Liver (tissue), 8 donors: ENCODE measurements at regions not wholly inside any gene's neighbourhood (a gene's known extent, or its start where the extent isn't known, plus 50 kb on each side); places are given as distances from the start of the nearest gene placed in this dataset.

ENCODE experiments used
- DNase-seq: peaks from one replicate; pipeline ENCODE4 v3.0.0-alpha.2; 2017; ENCODE audit warnings: low spot score
- H3K27ac ChIP-seq, 2 donors: one replicate each; pipeline ENCODE4 v1.7.0; 2013; ENCODE audit warnings: inconsistent platforms in 2 of 2, low read length in 2 of 2, control low read depth in 1 of 2, low read depth in 1 of 2, mild to moderate bottlenecking in 1 of 2
- H3K27me3 ChIP-seq, 4 donors: one replicate each; pipeline versions ENCODE4 v1.6.1 to v1.7.0; 2013; ENCODE audit warnings: low read length in 3 of 4, inconsistent platforms in 1 of 4, mild to moderate bottlenecking in 1 of 4, moderate library complexity in 1 of 4; ENCODE audit not compliant: control insufficient read depth in 4 of 4, insufficient read depth in 4 of 4
- H3K36me3 ChIP-seq, 4 donors: one replicate each; pipeline versions ENCODE4 v1.6.1 to v1.7.0; 2013; ENCODE audit warnings: low read length in 3 of 4, mild to moderate bottlenecking in 3 of 4, low read depth in 1 of 4, moderate library complexity in 1 of 4; ENCODE audit not compliant: control insufficient read depth in 4 of 4, insufficient read depth in 3 of 4
- H3K4me1 ChIP-seq, 4 donors: one replicate each; pipeline versions ENCODE4 v1.6.1 to v1.7.0; 2013; ENCODE audit warnings: low read length in 3 of 4, mild to moderate bottlenecking in 3 of 4, moderate library complexity in 1 of 4; ENCODE audit not compliant: control insufficient read depth in 4 of 4, insufficient read depth in 4 of 4
- H3K4me3 ChIP-seq, 3 donors: one replicate each; pipeline versions ENCODE4 v1.6.1 to v1.7.0; 2013; ENCODE audit warnings: low read length in 3 of 3, control low read depth in 1 of 3, low read depth in 1 of 3, mild to moderate bottlenecking in 1 of 3
- H3K9ac ChIP-seq, 2 donors: one replicate each; pipeline ENCODE4 v1.7.0; 2013; ENCODE audit warnings: low read length in 2 of 2, mild to moderate bottlenecking in 2 of 2, moderate library complexity in 2 of 2, control low read depth in 1 of 2, low read depth in 1 of 2
- H3K9me3 ChIP-seq, 4 donors: one replicate each; pipeline versions ENCODE4 v1.6.1 to v1.7.0; 2013; ENCODE audit warnings: low read length in 3 of 4; ENCODE audit not compliant: control insufficient read depth in 4 of 4
- ATF3 ChIP-seq: IDR thresholded peaks from 2 replicates; pipeline ENCODE4 v1.6.1; 2016; ENCODE audit warnings: antibody characterized with exemption
- EGR1 ChIP-seq, 2 donors: IDR thresholded peaks; 2 replicates each; pipeline ENCODE4 v1.6.1; 2016 to 2018; ENCODE audit warnings: antibody characterized with exemption in 2 of 2, low read depth in 2 of 2
- FOXA1 ChIP-seq: IDR thresholded peaks from 2 replicates; pipeline ENCODE4 v1.6.1; 2016; ENCODE audit warnings: antibody characterized with exemption
- FOXA2 ChIP-seq: IDR thresholded peaks from 2 replicates; pipeline ENCODE4 v1.6.1; 2016; ENCODE audit warnings: antibody characterized with exemption
- GABPA ChIP-seq, 2 donors: IDR thresholded peaks in 1 of 2; conservative IDR thresholded peaks in 1 of 2; 2 replicates each; pipeline ENCODE4 v1.6.1; 2016; ENCODE audit warnings: antibody characterized with exemption in 2 of 2, mild to moderate bottlenecking in 1 of 2, moderate library complexity in 1 of 2
- HNF4A ChIP-seq, 2 donors: conservative IDR thresholded peaks; 2 replicates each; pipeline ENCODE4 v1.6.1; 2016; ENCODE audit warnings: antibody characterized with exemption in 2 of 2, mild to moderate bottlenecking in 2 of 2
- HNF4G ChIP-seq: IDR thresholded peaks from 2 replicates; pipeline ENCODE4 v1.6.1; 2016; ENCODE audit warnings: antibody characterized with exemption
- JUND ChIP-seq, 2 donors: IDR thresholded peaks; 2 replicates each; pipeline ENCODE4 v1.6.1; 2016; ENCODE audit warnings: antibody characterized with exemption in 2 of 2
- MAX ChIP-seq: IDR thresholded peaks from 2 replicates; pipeline ENCODE4 v1.6.1; 2016; ENCODE audit warnings: antibody characterized with exemption
- NR2F2 ChIP-seq: IDR thresholded peaks from 2 replicates; pipeline ENCODE4 v1.6.1; 2016; ENCODE audit warnings: antibody characterized with exemption
- RAD21 ChIP-seq, 2 donors: IDR thresholded peaks; 2 replicates each; pipeline ENCODE4 v1.6.1; 2016; ENCODE audit warnings: antibody characterized with exemption in 2 of 2, mild to moderate bottlenecking in 2 of 2
- REST ChIP-seq: IDR thresholded peaks from 2 replicates; pipeline ENCODE4 v1.6.1; 2016; ENCODE audit warnings: antibody characterized with exemption, mild to moderate bottlenecking
- RXRA ChIP-seq, 2 donors: IDR thresholded peaks; 2 replicates each; pipeline ENCODE4 v1.6.1; 2017 to 2018; ENCODE audit warnings: antibody characterized with exemption in 2 of 2, mild to moderate bottlenecking in 1 of 2
- SP1 ChIP-seq: IDR thresholded peaks from 2 replicates; pipeline ENCODE4 v1.6.1; 2018; ENCODE audit warnings: antibody characterized with exemption, mild to moderate bottlenecking
- TAF1 ChIP-seq: conservative IDR thresholded peaks from 2 replicates; pipeline ENCODE4 v1.6.1; 2016; ENCODE audit warnings: antibody characterized with exemption, mild to moderate bottlenecking
- YY1 ChIP-seq: IDR thresholded peaks from 2 replicates; pipeline ENCODE4 v1.6.1; 2016; ENCODE audit warnings: antibody characterized with exemption, mild to moderate bottlenecking
- ZBTB33 ChIP-seq: IDR thresholded peaks from 2 replicates; pipeline ENCODE4 v1.6.1; 2016; ENCODE audit warnings: antibody characterized with exemption
- WGBS: extraction: QIAGEN DNeasy Blood & Tissue Kit; methylation state at CpG from one replicate; pipeline ENCODE4 v1.1.7; 2013; 5-methylcytosine and 5-hydroxymethylcytosine counted together
- TF ChIP-seq, protein P1 (sequence below): fragments of 150-350 bp; IDR thresholded peaks from 2 replicates; pipeline ENCODE4 v1.5.1; 2017; ENCODE audit warnings: improper control_type of control experiment, low read depth, low read length; ENCODE audit not compliant: missing input control
- donor health status: healthy.
- donor health status: healthy.
- donor health status: healthy.
- donor health status: healthy.
- donor health status: healthy.

- TF ChIP-seq REST (no peak), RXRA (IDR thresholded peaks at IDR 0.05) (no peak)
Observed at GRCh38 chr2:147482111-147482895, 362.5 kb upstream of the ACVR2A start (continued).

DNA sequence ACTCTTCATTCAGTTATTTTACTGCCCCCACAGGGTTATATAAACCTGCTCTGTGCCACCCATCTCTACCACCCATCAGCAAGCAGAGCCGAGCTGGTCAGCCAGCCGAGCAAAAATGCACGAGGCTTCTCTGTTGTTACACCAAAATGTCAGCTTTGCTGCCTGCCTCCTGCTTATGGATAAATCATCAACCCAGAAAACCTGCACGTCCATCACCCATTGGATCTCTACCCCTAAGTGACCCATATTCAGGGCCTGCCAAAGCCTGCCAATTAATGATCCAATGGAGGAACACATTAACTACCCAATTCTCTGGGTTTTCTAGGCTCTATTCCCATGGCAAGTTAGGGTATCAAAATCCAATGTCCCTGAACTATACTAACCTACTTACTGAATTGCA, 365.5 kb upstream of the ACVR2A start:
- no peak overlapping the region for H3K4me3 ChIP-seq
- 42% methylated on average over 4 of the region's 4 CpGs for WGBS
- H3K9me3 ChIP-seq = no peaks in the 10 kb centered on the region
- no peak for DNase-seq
- H3K9ac ChIP-seq = no peak overlapping the region
- peaks cover 0 to 18% (median 4%) of the 10 kb centered on the region in 4 donors for H3K4me1 ChIP-seq
- no peak overlapping the region for H3K27ac ChIP-seq
- no peaks in the 10 kb centered on the region for H3K36me3 ChIP-seq
- no peaks in the 10 kb centered on the region for H3K27me3 ChIP-seq
- TF ChIP-seq NR2F2 (no peak), FOXA1 (no peak), ATF3 (no peak), REST (no peak), RAD21 (IDR thresholded peaks at IDR 0.05) (peak in 1 of 2 donors; percentile 6), HNF4A (conservative IDR thresholded peaks at IDR 0.05) (peak in 1 of 2 donors; percentile 21), ZBTB33 (no peak), HNF4G (no peak), YY1 (peak; percentile 73), SP1 (peak; percentile 25), MAX (peak; percentile 22), RXRA (IDR thresholded peaks at IDR 0.05) (peak; percentile 27 to 59), GABPA (IDR thresholded peaks at IDR 0.05 in 1 of 2, conservative IDR thresholded peaks at IDR 0.05 in 1 of 2) (no peak), TAF1 (no peak), EGR1 (IDR thresholded peaks at IDR 0.05; ENCODE audit: low read depth in 2 of 2) (no peak), JUND (IDR thresholded peaks at IDR 0.05) (no peak), FOXA2 (no peak)
- TF ChIP-seq, protein P1, sequence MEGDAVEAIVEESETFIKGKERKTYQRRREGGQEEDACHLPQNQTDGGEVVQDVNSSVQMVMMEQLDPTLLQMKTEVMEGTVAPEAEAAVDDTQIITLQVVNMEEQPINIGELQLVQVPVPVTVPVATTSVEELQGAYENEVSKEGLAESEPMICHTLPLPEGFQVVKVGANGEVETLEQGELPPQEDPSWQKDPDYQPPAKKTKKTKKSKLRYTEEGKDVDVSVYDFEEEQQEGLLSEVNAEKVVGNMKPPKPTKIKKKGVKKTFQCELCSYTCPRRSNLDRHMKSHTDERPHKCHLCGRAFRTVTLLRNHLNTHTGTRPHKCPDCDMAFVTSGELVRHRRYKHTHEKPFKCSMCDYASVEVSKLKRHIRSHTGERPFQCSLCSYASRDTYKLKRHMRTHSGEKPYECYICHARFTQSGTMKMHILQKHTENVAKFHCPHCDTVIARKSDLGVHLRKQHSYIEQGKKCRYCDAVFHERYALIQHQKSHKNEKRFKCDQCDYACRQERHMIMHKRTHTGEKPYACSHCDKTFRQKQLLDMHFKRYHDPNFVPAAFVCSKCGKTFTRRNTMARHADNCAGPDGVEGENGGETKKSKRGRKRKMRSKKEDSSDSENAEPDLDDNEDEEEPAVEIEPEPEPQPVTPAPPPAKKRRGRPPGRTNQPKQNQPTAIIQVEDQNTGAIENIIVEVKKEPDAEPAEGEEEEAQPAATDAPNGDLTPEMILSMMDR = no peak
